HUES64 (cell line): ENCODE measurements at regions not wholly inside any gene's neighbourhood (a gene's known extent, or its start where the extent isn't known, plus 50 kb on each side); places are given as distances from the start of the nearest gene placed in this dataset.

Experiments used
- H3K27ac ChIP-seq: 2 replicates; pipeline ENCODE4 v1.7.0; 2013; ENCODE audit warnings: low read depth, low read length, inconsistent platforms
- H3K27me3 ChIP-seq: 2 replicates; pipeline ENCODE4 v1.6.1; 2013; ENCODE audit warnings: mild to moderate bottlenecking, low read length; ENCODE audit not compliant: insufficient read depth
- H3K36me3 ChIP-seq: 2 replicates; pipeline ENCODE4 v1.6.1; 2013; ENCODE audit warnings: mild to moderate bottlenecking, low read length; ENCODE audit not compliant: insufficient read depth
- H3K4me1 ChIP-seq: 2 replicates; pipeline ENCODE4 v1.6.1; 2013; ENCODE audit warnings: mild to moderate bottlenecking, low read length, moderate library complexity; ENCODE audit not compliant: insufficient read depth
- H3K4me3 ChIP-seq: 2 replicates; pipeline ENCODE4 v1.5.1; 2013; ENCODE audit warnings: mild to moderate bottlenecking, low read length, moderate library complexity
- H3K9ac ChIP-seq: 2 replicates; pipeline ENCODE4 v1.6.1; 2013; ENCODE audit warnings: mild to moderate bottlenecking, low read depth, low read length
- H3K9me3 ChIP-seq: 2 replicates; pipeline ENCODE4 v1.6.1; 2013; ENCODE audit warnings: low read depth, low read length; ENCODE audit not compliant: insufficient read depth
- WGBS: fragments of 150-250, 120-280 bp; methylation state at CpG from one replicate; pipeline ENCODE4 v1.1.7; 2013; ENCODE audit warnings: missing lambda C conversion rate; 5-methylcytosine and 5-hydroxymethylcytosine counted together

- Histone ChIP-seq H3K36me3 (no peaks in the 10 kb centered on the region), H3K9ac (no peak overlapping the region), H3K27me3 (no peaks in the 10 kb centered on the region), H3K4me3 (no peak overlapping the region), H3K9me3 (peaks cover 8% of the 10 kb centered on the region; the same call in 1 of the 2 replicates), H3K4me1 (peaks cover 9% of the 10 kb centered on the region; the same call in 1 of the 2 replicates), H3K27ac (no peak overlapping the region)
- WGBS, result 91% methylated on average over 2 of the region's 2 CpGs
Observed at GRCh38 chr6:74253261-74253660, 557.3 kb downstream of the CD109 start.

GRCh38 chr6:74250161-74250818, 554.3 kb downstream of the CD109 start:
- Histone ChIP-seq H3K4me1 (peaks cover 9% of the 10 kb centered on the region; the same call in 1 of the 2 replicates), H3K36me3 (no peaks in the 10 kb centered on the region), H3K9me3 (no peaks in the 10 kb centered on the region), H3K27ac (no peak overlapping the region), H3K9ac (no peak overlapping the region), H3K4me3 (no peak overlapping the region), H3K27me3 (no peaks in the 10 kb centered on the region)
- WGBS, result 100% methylated on average over 1 of the region's 2 CpGs

- no peaks in the 10 kb centered on the region for H3K9me3 ChIP-seq
- H3K36me3 ChIP-seq, result no peaks in the 10 kb centered on the region
- no peak overlapping the region for H3K9ac ChIP-seq
- H3K27me3 ChIP-seq, result no peaks in the 10 kb centered on the region
- no peak overlapping the region for H3K27ac ChIP-seq
- H3K4me1 ChIP-seq, result peaks cover 9% of the 10 kb centered on the region; the same call in 1 of the 2 replicates
- H3K4me3 ChIP-seq, result no peak overlapping the region
- WGBS, result 90% methylated on average over 1 of the region's 2 CpGs
Observed at GRCh38 chr6:74249658-74250057, 553.7 kb downstream of the CD109 start.

- H3K9me3 ChIP-seq, result no peaks in the 10 kb centered on the region
- H3K27ac ChIP-seq, result no peak overlapping the region
- peaks cover 9% of the 10 kb centered on the region; the same call in 1 of the 2 replicates for H3K4me1 ChIP-seq
- no peak overlapping the region for H3K9ac ChIP-seq
- no peak overlapping the region for H3K4me3 ChIP-seq
- no peaks in the 10 kb centered on the region for H3K36me3 ChIP-seq
- WGBS, result 97% methylated on average over 2 of the region's 2 CpGs
- no peaks in the 10 kb centered on the region for H3K27me3 ChIP-seq
Observed at GRCh38 chr6:74248966-74249365, 553.0 kb downstream of the CD109 start.

- WGBS, result 49% methylated on average over 12 of the region's 12 CpGs
- peak overlapping the region; percentile 57 for H3K9ac ChIP-seq
- H3K4me1 ChIP-seq, result peaks cover 11% of the 10 kb centered on the region
- H3K27ac ChIP-seq, result peak overlapping the region; percentile 62
- no peaks in the 10 kb centered on the region for H3K9me3 ChIP-seq
- H3K4me3 ChIP-seq, result peak overlapping the region; percentile 34; the same call in 1 of the 2 replicates
- no peaks in the 10 kb centered on the region for H3K36me3 ChIP-seq
- no peaks in the 10 kb centered on the region for H3K27me3 ChIP-seq
Observed at GRCh38 chr6:74222768-74223333, 526.8 kb downstream of the CD109 start.

GRCh38 chr6:74213995-74214394, 518.0 kb downstream of the CD109 start:
- Histone ChIP-seq H3K4me3 (no peak overlapping the region), H3K9ac (no peak overlapping the region), H3K27ac (no peak overlapping the region), H3K27me3 (no peaks in the 10 kb centered on the region), H3K9me3 (no peaks in the 10 kb centered on the region), H3K4me1 (no peaks in the 10 kb centered on the region), H3K36me3 (no peaks in the 10 kb centered on the region)
- WGBS, result 92% methylated on average over 1 of the region's 2 CpGs

GRCh38 chr6:74208239-74208638, 512.2 kb downstream of the CD109 start:
- peaks cover 15% of the 10 kb centered on the region for H3K9me3 ChIP-seq
- H3K27ac ChIP-seq, result no peak overlapping the region
- H3K36me3 ChIP-seq, result no peaks in the 10 kb centered on the region
- no peaks in the 10 kb centered on the region for H3K27me3 ChIP-seq
- 94% methylated on average over 1 of the region's 2 CpGs for WGBS
- H3K4me1 ChIP-seq, result no peaks in the 10 kb centered on the region
- no peak overlapping the region for H3K4me3 ChIP-seq
- H3K9ac ChIP-seq, result no peak overlapping the region

- Histone ChIP-seq H3K4me3 (no peak overlapping the region), H3K27ac (no peak overlapping the region), H3K9ac (no peak overlapping the region), H3K36me3 (no peaks in the 10 kb centered on the region), H3K4me1 (peaks cover 8% of the 10 kb centered on the region), H3K27me3 (no peaks in the 10 kb centered on the region), H3K9me3 (0 out of 2 replicates have a peak, but pooled peaks cover 2% of the 10 kb centered on the region)
- 86% methylated on average over 4 of the region's 4 CpGs for WGBS
Observed at GRCh38 chr6:74199215-74199915, 503.4 kb downstream of the CD109 start.

- Histone ChIP-seq H3K27ac (no peak overlapping the region), H3K9ac (no peak overlapping the region), H3K27me3 (no peaks in the 10 kb centered on the region), H3K4me1 (peaks cover 8% of the 10 kb centered on the region), H3K9me3 (no peaks in the 10 kb centered on the region), H3K36me3 (no peaks in the 10 kb centered on the region), H3K4me3 (no peak overlapping the region)
Observed at GRCh38 chr6:74197310-74197709, 501.3 kb downstream of the CD109 start.

GRCh38 chr6:74187811-74188210, 491.8 kb downstream of the CD109 start:
- H3K27me3 ChIP-seq, result no peaks in the 10 kb centered on the region
- no peaks in the 10 kb centered on the region for H3K4me1 ChIP-seq
- H3K27ac ChIP-seq, result no peak overlapping the region
- H3K9me3 ChIP-seq, result no peaks in the 10 kb centered on the region
- WGBS, result 98% methylated on average over 3 of the region's 3 CpGs
- H3K36me3 ChIP-seq, result no peaks in the 10 kb centered on the region
- H3K9ac ChIP-seq, result no peak overlapping the region
- H3K4me3 ChIP-seq, result no peak overlapping the region

- 92% methylated on average over 4 of the region's 5 CpGs for WGBS
- no peaks in the 10 kb centered on the region for H3K27me3 ChIP-seq
- H3K9me3 ChIP-seq, result no peaks in the 10 kb centered on the region
- H3K9ac ChIP-seq, result no peak overlapping the region
- no peaks in the 10 kb centered on the region for H3K36me3 ChIP-seq
- no peak overlapping the region for H3K27ac ChIP-seq
- H3K4me1 ChIP-seq, result no peaks in the 10 kb centered on the region
- no peak overlapping the region for H3K4me3 ChIP-seq
Observed at GRCh38 chr6:74182992-74183391, 487.0 kb downstream of the CD109 start.
